SU-DHL-6 (cell line): ENCODE measurements at regions not wholly inside any gene's neighbourhood (a gene's known extent, or its start where the extent isn't known, plus 50 kb on each side); places are given as distances from the start of the nearest gene placed in this dataset.

Source experiments
- H2AFZ ChIP-seq: fragments of 200-600 bp; sonication (generic); 2 replicates; pipeline ENCODE4 v1.6.1; 2014; ENCODE audit warnings: low read depth, mild to moderate bottlenecking, moderate library complexity, mixed read lengths, antibody characterized with exemption, low read length; ENCODE audit not compliant: severe bottlenecking
- H3F3A ChIP-seq: fragments of 200-600 bp; shearing (Covaris generic); 2 replicates; pipeline ENCODE4 v1.6.0; 2016; ENCODE audit warnings: antibody characterized with exemption, mild to moderate bottlenecking; ENCODE audit not compliant: insufficient read depth
- H3K27ac ChIP-seq: fragments of 200-600 bp; sonication (generic); 2 replicates; pipeline ENCODE4 v1.5.1; 2016; ENCODE audit warnings: low read depth, mild to moderate bottlenecking, low read length, moderate library complexity, mixed read lengths
- H3K27me3 ChIP-seq: fragments of 200-600 bp; sonication (generic), shearing (Covaris generic); 2 replicates; pipeline ENCODE4 v1.6.0; 2014; ENCODE audit warnings: mild to moderate bottlenecking, low read length
- H3K36me3 ChIP-seq: fragments of 200-600 bp; sonication (generic); 2 replicates; pipeline ENCODE4 v1.6.1; 2014; ENCODE audit warnings: mild to moderate bottlenecking, low read length, mixed read lengths
- H3K4me2 ChIP-seq: fragments of 300-600, 200-600 bp; shearing (Covaris generic), sonication (generic); 2 replicates; pipeline ENCODE4 v1.6.0; 2014; ENCODE audit warnings: low read length, low read depth, mild to moderate bottlenecking; ENCODE audit not compliant: poor library complexity, severe bottlenecking
- H3K4me3 ChIP-seq: fragments of 200-600 bp; sonication (generic); 2 replicates; pipeline ENCODE4 v1.5.1; 2014; ENCODE audit warnings: antibody characterized with exemption, low read length, mild to moderate bottlenecking, mixed read lengths; ENCODE audit not compliant: insufficient read depth, poor library complexity, severe bottlenecking
- H3K79me2 ChIP-seq: fragments of 200-600 bp; sonication (generic); 2 replicates; pipeline ENCODE4 v1.6.1; 2014; ENCODE audit warnings: mild to moderate bottlenecking, low read length, moderate library complexity; ENCODE audit not compliant: insufficient read depth
- H3K9ac ChIP-seq: fragments of 200-600 bp; sonication (generic); 2 replicates; pipeline ENCODE4 v1.7.0; 2014; ENCODE audit warnings: mild to moderate bottlenecking, low read length
- H3K9me2 ChIP-seq: fragments of 200-600 bp; sonication (generic); replicated peaks from 2 replicates; pipeline ENCODE4 v1.6.1; 2014; ENCODE audit warnings: low read length; ENCODE audit not compliant: insufficient read depth
- H3K9me3 ChIP-seq: fragments of 200-600 bp; sonication (generic); 2 replicates; pipeline ENCODE4 v1.6.1; 2014; ENCODE audit warnings: low read length, mixed read lengths; ENCODE audit not compliant: insufficient read depth
- H4K20me1 ChIP-seq: fragments of 200-600 bp; sonication (generic); 2 replicates; pipeline ENCODE4 v1.6.1; 2014; ENCODE audit warnings: low read depth, mild to moderate bottlenecking, antibody characterized with exemption, low read length, moderate library complexity, mixed read lengths
- CTCF ChIP-seq: fragments of 200-600 bp; sonication (generic); IDR thresholded peaks from one replicate; pipeline ENCODE4 v1.5.1; 2017; ENCODE audit warnings: antibody characterized with exemption, mild to moderate bottlenecking, low read length, moderate library complexity; ENCODE audit not compliant: insufficient read depth, poor library complexity, severe bottlenecking
- EZH2phosphoT487 ChIP-seq: fragments of 200-600 bp; sonication (generic), shearing (Covaris generic); conservative IDR thresholded peaks from 2 replicates; pipeline ENCODE4 v1.6.1; 2018; ENCODE audit warnings: mild to moderate bottlenecking, antibody characterized with exemption, low read length, moderate library complexity, mixed read lengths

- Histone ChIP-seq H3K4me3 (no peak overlapping the region), H3K9me3 (no peaks in the 10 kb centered on the region), H3K9me2 (no peaks in the 10 kb centered on the region), H2AFZ (no peak overlapping the region), H3K4me2 (no peak overlapping the region), H3F3A (no peaks in the 10 kb centered on the region), H4K20me1 (no peaks in the 10 kb centered on the region), H3K9ac (no peak overlapping the region), H3K36me3 (no peaks in the 10 kb centered on the region), H3K27me3 (no peaks in the 10 kb centered on the region), H3K27ac (no peak overlapping the region), H3K79me2 (no peaks in the 10 kb centered on the region)
- TF ChIP-seq CTCF (no peak), EZH2phosphoT487 (no peak)
Observed at GRCh38 chr2:151120011-151120410, 141.7 kb downstream of the RBM43 start.

DNA sequence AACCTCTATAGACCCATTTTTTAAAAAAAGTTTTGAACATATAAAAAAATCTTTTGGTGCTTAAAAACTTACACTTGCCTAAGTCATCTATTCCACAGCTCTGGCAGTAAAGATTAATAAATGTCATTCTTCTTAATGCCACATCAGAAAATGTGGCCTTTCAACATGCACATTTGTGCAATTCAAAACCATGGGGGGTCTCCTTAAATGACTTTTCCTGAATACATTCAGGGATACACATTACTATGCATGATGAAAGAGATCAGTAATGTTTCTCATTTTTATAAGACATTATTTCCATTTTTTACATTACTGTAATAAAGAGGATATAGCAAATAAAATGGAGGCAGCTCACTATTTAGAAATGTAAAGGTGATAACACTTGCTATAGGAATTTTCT lies 142.3 kb downstream of the RBM43 start:
- H3F3A ChIP-seq: no peaks in the 10 kb centered on the region
- TF ChIP-seq EZH2phosphoT487: no peak
- no peak overlapping the region for H3K4me3 ChIP-seq
- no peaks in the 10 kb centered on the region for H4K20me1 ChIP-seq
- H3K9me2 ChIP-seq: no peaks in the 10 kb centered on the region
- H3K27ac ChIP-seq: no peak overlapping the region
- H3K9me3 ChIP-seq: no peaks in the 10 kb centered on the region
- H3K27me3 ChIP-seq: no peaks in the 10 kb centered on the region
- no peak overlapping the region for H3K4me2 ChIP-seq
- no peak overlapping the region for H3K9ac ChIP-seq
- no peaks in the 10 kb centered on the region for H3K36me3 ChIP-seq
- H2AFZ ChIP-seq: no peak overlapping the region
- no peaks in the 10 kb centered on the region for H3K79me2 ChIP-seq

- no peak overlapping the region for H2AFZ ChIP-seq
- no peaks in the 10 kb centered on the region for H3F3A ChIP-seq
- no peak overlapping the region for H3K4me2 ChIP-seq
- no peak overlapping the region for H3K27ac ChIP-seq
- H3K9me3 ChIP-seq: no peaks in the 10 kb centered on the region
- no peaks in the 10 kb centered on the region for H4K20me1 ChIP-seq
- no peaks in the 10 kb centered on the region for H3K36me3 ChIP-seq
- H3K79me2 ChIP-seq: no peaks in the 10 kb centered on the region
- no peaks in the 10 kb centered on the region for H3K27me3 ChIP-seq
- no peaks in the 10 kb centered on the region for H3K9me2 ChIP-seq
- no peak for TF ChIP-seq EZH2phosphoT487
- TF ChIP-seq CTCF: no peak
- H3K9ac ChIP-seq: no peak overlapping the region
- H3K4me3 ChIP-seq: no peak overlapping the region
Observed at GRCh38 chr2:151118269-151118668, 143.4 kb downstream of the RBM43 start.

DNA sequence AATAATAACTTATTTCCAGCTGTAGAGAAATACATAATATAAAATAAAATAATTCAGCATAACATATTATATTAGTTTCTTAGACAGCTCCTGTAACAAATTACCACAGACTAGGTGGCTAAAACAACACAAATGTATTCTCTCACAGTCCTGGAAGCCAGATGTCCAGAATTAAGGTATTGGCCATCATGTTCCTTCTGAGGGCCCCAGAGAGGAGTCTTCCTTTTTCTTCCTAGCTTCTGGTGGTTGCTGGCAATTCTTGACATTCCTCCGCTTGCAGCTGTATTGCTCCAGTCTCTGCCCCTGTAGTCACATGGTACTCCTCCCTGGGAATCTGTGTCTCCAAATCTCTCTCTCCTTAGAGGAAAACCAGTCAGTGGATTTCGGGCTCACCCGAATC lies 146.8 kb downstream of the RBM43 start:
- Histone ChIP-seq H3K9me3 (no peaks in the 10 kb centered on the region), H4K20me1 (no peaks in the 10 kb centered on the region), H3K9me2 (no peaks in the 10 kb centered on the region), H3F3A (no peaks in the 10 kb centered on the region), H3K27ac (no peak overlapping the region), H3K4me3 (no peak overlapping the region), H3K36me3 (no peaks in the 10 kb centered on the region), H3K9ac (no peak overlapping the region), H3K4me2 (no peak overlapping the region), H3K27me3 (no peaks in the 10 kb centered on the region), H2AFZ (no peak overlapping the region), H3K79me2 (no peaks in the 10 kb centered on the region)
- TF ChIP-seq CTCF (no peak), EZH2phosphoT487 (no peak)
